ENCODE measurements at regions not wholly inside any gene's neighbourhood (a gene's known extent, or its start where the extent isn't known, plus 50 kb on each side); places are given as distances from the start of the nearest gene placed in this dataset.

DNA sequence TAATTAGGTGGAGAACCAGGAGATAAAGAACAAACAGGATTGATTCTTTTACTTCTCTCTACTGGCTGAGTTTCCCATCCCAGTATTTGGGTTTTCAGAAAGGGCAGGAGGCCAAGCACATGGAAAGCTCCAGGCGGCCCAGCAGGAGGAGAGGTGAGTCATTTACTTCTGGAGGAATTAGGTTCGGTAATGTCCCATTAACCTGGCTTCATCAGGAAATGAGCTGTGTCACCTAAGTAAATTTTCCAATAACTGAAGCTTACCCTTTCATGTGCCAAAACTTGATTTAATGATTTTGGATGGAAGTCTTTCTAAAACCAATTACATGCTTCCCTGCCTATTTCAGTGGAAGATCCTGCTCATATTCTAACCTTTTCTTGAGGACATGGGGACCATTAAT is 257.6 kb upstream of the USP24 start:
- no peak overlapping the region for H2AK5ac ChIP-seq (ENCODE audit: insufficient read length, low read length)
- H3T11ph ChIP-seq (ENCODE audit: low read length) = no peak overlapping the region
- peaks cover 12 to 13% of the 10 kb centered on the region in 2 experiments for H3K4me1 Mint-ChIP-seq
- no peak overlapping the region for H3K4me2 ChIP-seq (ENCODE audit: insufficient read depth, insufficient read length, low read length)
- no CpG with 5 or more reads among the region's 2 CpGs for WGBS (ENCODE audit: extremely low coverage, insufficient read length, low lambda C conversion rate)
- H3K23me2 ChIP-seq (ENCODE audit: insufficient read length, low read depth, low read length, poor library complexity, severe bottlenecking) = no peaks in the 10 kb centered on the region
- H3K27me3 Mint-ChIP-seq (ENCODE audit: low read depth) = no peaks in the 10 kb centered on the region
- H2BK12ac ChIP-seq (ENCODE audit: insufficient read length, low read depth, low read length) = no peak overlapping the region
- no peak overlapping the region for H2BK120ac ChIP-seq (ENCODE audit: low read depth, low read length, poor library complexity, severe bottlenecking)
- H3K18ac ChIP-seq (ENCODE audit: insufficient read length, low read depth, low read length) = no peak overlapping the region
- TF ChIP-seq, protein P1, sequence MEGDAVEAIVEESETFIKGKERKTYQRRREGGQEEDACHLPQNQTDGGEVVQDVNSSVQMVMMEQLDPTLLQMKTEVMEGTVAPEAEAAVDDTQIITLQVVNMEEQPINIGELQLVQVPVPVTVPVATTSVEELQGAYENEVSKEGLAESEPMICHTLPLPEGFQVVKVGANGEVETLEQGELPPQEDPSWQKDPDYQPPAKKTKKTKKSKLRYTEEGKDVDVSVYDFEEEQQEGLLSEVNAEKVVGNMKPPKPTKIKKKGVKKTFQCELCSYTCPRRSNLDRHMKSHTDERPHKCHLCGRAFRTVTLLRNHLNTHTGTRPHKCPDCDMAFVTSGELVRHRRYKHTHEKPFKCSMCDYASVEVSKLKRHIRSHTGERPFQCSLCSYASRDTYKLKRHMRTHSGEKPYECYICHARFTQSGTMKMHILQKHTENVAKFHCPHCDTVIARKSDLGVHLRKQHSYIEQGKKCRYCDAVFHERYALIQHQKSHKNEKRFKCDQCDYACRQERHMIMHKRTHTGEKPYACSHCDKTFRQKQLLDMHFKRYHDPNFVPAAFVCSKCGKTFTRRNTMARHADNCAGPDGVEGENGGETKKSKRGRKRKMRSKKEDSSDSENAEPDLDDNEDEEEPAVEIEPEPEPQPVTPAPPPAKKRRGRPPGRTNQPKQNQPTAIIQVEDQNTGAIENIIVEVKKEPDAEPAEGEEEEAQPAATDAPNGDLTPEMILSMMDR (conservative IDR thresholded peaks at IDR 0.05) = no peak
- H3K4me3 Mint-ChIP-seq = no peak overlapping the region
- H2BK15ac ChIP-seq (ENCODE audit: low read depth, low read length) = no peak overlapping the region
- H3K23ac ChIP-seq (ENCODE audit: insufficient read length, low read depth, low read length) = no peak overlapping the region
- no peaks in the 10 kb centered on the region for H3K27me3 ChIP-seq (ENCODE audit: insufficient read depth, low read length)
- DNase-seq = no peak
- H4K20me1 ChIP-seq (ENCODE audit: control insufficient read depth, insufficient read depth, insufficient read length) = no peaks in the 10 kb centered on the region
- H3K79me1 ChIP-seq (ENCODE audit: insufficient read depth, low read depth, low read length, poor library complexity, severe bottlenecking) = no peaks in the 10 kb centered on the region
- no peaks in the 10 kb centered on the region for H3K9me3 ChIP-seq (ENCODE audit: control insufficient read depth, low read depth, low read length)
- no peak overlapping the region for H3K14ac ChIP-seq (ENCODE audit: insufficient read depth, low read length)
- H2AFZ ChIP-seq (ENCODE audit: low read length) = no peak overlapping the region
- H3K4ac ChIP-seq (ENCODE audit: low read depth, low read length) = no peak overlapping the region
- H4K91ac ChIP-seq (ENCODE audit: insufficient read length, low read depth, low read length) = no peak overlapping the region
- no peak overlapping the region for H3K27ac ChIP-seq (ENCODE audit: insufficient read length, low read depth, low read length)
- no peak overlapping the region for H4K8ac ChIP-seq (replicated peaks; ENCODE audit: insufficient read length, low read depth, low read length)
- no peak overlapping the region for H2BK20ac ChIP-seq (ENCODE audit: low read depth, low read length, poor library complexity, severe bottlenecking)
- no peaks in the 10 kb centered on the region for H3K4me1 ChIP-seq (ENCODE audit: insufficient read depth, low read length)
- H3K36me3 Mint-ChIP-seq (ENCODE audit: insufficient read depth in 1 of 3, low read depth in 3 of 3) = no peaks in the 10 kb centered on the region
- H2BK5ac ChIP-seq (ENCODE audit: insufficient read length, low read length) = no peak overlapping the region
- H3K9me3 Mint-ChIP-seq = no peaks in the 10 kb centered on the region
- H3K56ac ChIP-seq (ENCODE audit: insufficient read length, low read depth, low read length) = no peak overlapping the region
- no peak overlapping the region for H4K5ac ChIP-seq (ENCODE audit: insufficient read length, low read depth, low read length)
- H3K79me2 ChIP-seq (ENCODE audit: insufficient read depth, low read length) = no peaks in the 10 kb centered on the region
- no peak overlapping the region for H3K27ac Mint-ChIP-seq
- H3K9ac ChIP-seq (ENCODE audit: extremely low read depth, insufficient read length, low read length) = no peak overlapping the region

Data from H9 (cell line).